C4-2B (cell line): ENCODE measurements at regions not wholly inside any gene's neighbourhood (a gene's known extent, or its start where the extent isn't known, plus 50 kb on each side); places are given as distances from the start of the nearest gene placed in this dataset.

Experiments used
- H3K27ac ChIP-seq: fragments of 450-650 bp; 2 replicates; pipeline ENCODE4 v1.5.1; 2017
- CTCF ChIP-seq: fragments of 450-650 bp; conservative IDR thresholded peaks from 2 replicates; pipeline ENCODE4 v1.5.1; 2017; ENCODE audit warnings: mild to moderate bottlenecking
- ZFX ChIP-seq: fragments of 450-650 bp; IDR thresholded peaks from 2 replicates; pipeline ENCODE4 v1.6.1; 2017

DNA sequence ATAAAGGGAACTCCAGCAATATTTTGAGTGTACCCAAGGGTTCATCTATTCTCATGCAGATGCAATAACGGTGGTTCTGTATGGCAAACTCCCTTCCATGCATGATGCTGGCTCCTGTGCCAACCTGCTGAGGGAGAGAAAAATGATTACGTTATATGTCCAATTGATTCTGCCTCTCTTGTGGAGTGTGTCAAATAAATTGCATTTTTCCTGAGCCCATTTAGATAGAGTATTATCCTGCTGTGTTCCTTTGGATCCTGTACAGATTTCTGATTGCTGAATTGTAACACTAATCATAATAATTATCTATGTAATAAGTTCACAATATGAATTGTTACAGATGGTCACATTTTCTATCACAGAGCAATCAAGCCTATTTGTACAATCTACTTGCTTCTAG is 821.7 kb downstream of the C4orf33 start:
- no peak overlapping the region for H3K27ac ChIP-seq
- TF ChIP-seq ZFX (no peak), CTCF (no peak)

DNA sequence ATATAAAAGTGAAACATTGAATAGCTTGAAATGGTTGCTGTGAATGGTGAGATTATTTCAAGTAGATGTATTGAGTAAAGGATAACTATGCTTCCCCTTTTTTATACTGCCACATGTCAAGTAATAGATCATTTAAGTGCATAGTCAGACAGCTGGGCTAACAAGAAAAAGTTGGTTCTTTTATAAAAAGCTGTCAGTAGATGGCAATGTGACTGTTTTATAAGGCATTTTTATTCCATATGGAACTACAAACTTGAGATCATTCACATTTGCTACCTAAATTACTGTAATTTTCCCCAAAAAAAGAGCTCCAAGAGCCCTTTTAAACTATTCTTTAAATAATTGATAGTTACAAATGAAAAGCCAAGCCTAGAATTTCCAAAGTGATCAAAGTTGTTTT is 831.0 kb downstream of the C4orf33 start:
- no peak for TF ChIP-seq ZFX
- peak; percentile 25; the same call in 1 of the 2 replicates for TF ChIP-seq CTCF

GRCh38 chr4:129929052-129929451 is 833.1 kb downstream of the C4orf33 start:
- peak; percentile 39 for TF ChIP-seq CTCF
- no peak for TF ChIP-seq ZFX
- no peak overlapping the region for H3K27ac ChIP-seq

More for the DNA sequence above, 831.0 kb downstream of the C4orf33 start:
- H3K27ac ChIP-seq, result no peak overlapping the region

DNA sequence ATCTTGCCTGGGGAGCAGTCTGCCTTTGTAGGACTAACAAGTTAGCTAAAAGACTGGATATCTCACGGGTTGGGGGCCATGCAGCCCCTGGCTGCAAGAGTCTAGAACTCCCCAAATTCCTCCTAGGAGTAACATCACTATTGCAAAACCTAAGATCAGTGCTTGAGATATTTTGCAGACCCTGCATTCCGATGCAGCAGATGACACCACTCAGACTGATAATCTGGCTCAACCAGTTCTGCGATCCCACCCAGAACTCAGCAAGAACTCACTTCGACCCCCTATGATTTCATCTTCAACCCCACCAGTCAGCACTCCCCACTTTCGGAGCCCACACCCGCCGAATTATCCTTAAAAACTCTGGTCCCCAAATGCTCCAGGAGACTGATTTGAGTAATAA is 834.0 kb downstream of the C4orf33 start:
- H3K27ac ChIP-seq, result no peak overlapping the region
- no peak for TF ChIP-seq CTCF
- TF ChIP-seq ZFX, result no peak

GRCh38 chr4:129950217-129950616 is 854.3 kb downstream of the C4orf33 start:
- no peak overlapping the region for H3K27ac ChIP-seq
- no peak for TF ChIP-seq ZFX
- no peak for TF ChIP-seq CTCF

- no peak overlapping the region for H3K27ac ChIP-seq
- no peak for TF ChIP-seq CTCF
- TF ChIP-seq ZFX, result no peak
Measured at GRCh38 chr4:129966175-129966574, 870.2 kb downstream of the C4orf33 start.

GRCh38 chr4:129968366-129968765 is 872.4 kb downstream of the C4orf33 start:
- H3K27ac ChIP-seq, result no peak overlapping the region
- TF ChIP-seq ZFX, result no peak
- TF ChIP-seq CTCF, result no peak
